ENCODE measurements at regions not wholly inside any gene's neighbourhood (a gene's known extent, or its start where the extent isn't known, plus 50 kb on each side); places are given as distances from the start of the nearest gene placed in this dataset.

DNA sequence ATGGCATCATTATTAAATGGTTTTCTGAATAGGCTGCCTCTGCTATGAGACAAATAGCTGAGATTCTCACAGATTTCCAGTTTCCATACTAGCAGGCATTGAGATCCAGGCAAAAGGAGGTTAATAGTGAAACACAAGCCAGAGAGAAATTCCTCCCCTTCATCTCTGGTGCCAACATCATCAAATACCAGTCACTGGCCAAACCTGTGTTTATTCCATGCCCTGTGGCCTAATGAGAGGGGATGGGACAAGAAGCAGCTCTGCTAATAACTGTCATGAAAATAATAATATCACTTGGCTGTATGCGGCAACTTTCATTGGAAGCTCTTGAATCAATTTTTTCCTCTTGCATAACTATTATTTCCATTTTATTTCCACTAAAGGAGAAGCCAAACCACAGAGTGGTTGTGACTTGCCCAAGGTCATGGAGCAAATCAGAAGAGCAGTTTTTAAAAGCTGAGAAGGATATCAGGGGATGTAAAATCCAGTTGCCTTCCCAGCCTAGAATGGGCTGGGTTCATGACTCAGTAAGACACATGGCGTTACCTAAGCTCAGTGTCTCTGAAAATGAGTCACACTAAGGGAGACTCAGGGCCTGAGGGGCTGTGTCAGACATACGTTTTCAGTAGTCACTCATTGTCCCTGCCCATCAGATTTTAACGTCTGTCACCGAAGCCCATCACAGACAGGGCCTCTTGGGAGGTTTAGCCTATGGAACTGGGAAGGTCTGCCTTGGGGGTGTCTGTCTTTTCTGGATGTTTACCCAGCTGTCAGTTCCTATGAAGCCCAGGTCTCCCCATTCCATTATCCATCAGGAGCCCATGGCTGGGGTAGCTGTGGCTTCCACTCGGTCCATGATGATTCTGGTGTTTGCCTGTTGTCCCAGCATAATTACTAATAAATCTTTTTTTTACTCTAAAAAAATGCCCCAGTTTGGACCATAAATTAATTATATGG, 208.8 kb upstream of the EEA1 start:
- TF ChIP-seq, protein P1, sequence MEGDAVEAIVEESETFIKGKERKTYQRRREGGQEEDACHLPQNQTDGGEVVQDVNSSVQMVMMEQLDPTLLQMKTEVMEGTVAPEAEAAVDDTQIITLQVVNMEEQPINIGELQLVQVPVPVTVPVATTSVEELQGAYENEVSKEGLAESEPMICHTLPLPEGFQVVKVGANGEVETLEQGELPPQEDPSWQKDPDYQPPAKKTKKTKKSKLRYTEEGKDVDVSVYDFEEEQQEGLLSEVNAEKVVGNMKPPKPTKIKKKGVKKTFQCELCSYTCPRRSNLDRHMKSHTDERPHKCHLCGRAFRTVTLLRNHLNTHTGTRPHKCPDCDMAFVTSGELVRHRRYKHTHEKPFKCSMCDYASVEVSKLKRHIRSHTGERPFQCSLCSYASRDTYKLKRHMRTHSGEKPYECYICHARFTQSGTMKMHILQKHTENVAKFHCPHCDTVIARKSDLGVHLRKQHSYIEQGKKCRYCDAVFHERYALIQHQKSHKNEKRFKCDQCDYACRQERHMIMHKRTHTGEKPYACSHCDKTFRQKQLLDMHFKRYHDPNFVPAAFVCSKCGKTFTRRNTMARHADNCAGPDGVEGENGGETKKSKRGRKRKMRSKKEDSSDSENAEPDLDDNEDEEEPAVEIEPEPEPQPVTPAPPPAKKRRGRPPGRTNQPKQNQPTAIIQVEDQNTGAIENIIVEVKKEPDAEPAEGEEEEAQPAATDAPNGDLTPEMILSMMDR (IDR thresholded peaks at IDR 0.05; ENCODE audit: borderline replicate concordance, control extremely low read depth, extremely low read depth, insufficient read depth, missing control alignments), result no peak
- DNase-seq (ENCODE audit: low spot score), result peak; percentile 27
- in situ Hi-C loops (cut with MboI; ENCODE audit: low sequenced_read_pairs, unreplicated experiment), result loop anchor here (25.0 kb wide), 1 partner anchor 249 kb away; the partner anchor contains the start of gene NUDT4

DNA sequence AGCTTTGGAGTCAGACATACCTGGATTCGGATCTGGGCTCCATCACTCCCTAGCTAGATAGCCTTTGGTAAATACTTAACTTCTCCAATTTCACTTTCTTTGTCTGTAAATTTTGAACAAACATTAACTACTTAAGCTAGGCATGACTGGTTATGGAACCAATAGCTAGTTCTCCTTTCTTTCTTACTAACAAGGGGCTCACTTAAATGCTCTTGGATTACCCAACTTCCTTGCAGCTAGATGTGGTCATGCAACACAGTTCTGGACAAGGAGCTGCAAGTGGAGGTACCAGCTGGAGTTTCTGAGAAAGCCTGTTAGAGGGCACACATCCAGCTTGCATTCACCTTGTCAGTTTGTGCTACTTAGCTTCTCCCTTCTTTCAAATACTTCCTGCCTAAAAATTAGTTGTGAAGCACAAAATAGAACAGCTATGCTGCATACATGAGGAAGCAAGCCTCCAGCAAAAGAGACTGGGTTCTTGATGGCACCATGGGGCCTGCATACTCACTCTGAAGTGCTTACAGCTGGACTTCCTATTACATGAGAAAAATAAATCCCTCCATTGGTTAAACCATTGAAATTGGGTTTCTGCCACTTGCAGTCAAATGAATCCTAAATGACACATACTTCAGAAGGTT, 210.1 kb upstream of the EEA1 start:
- DNase-seq (ENCODE audit: low spot score), result peak; percentile 52
- in situ Hi-C loops (cut with MboI; ENCODE audit: low sequenced_read_pairs, unreplicated experiment), result loop anchor here (25.0 kb wide), 1 partner anchor 248 kb away; the partner anchor contains the start of gene NUDT4

DNA sequence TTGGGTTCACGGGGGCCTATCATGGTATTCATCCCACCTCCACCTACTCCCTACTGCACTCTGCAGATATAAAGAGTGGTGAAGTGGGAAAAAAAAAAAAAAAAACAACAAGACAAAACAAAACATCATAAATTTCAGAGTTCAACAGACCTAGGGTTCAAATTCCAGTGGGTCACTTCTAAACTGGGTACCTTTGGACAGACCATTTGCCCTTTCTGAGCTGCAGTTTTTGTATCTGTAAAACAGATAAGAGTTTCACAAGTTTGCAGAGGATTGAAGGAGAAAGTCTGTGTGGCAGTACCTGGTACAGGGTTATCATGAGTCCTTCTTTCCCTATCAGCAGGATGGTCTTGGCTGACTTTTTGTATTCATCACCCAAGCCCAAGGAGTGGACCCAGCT, 211.2 kb upstream of the EEA1 start:
- in situ Hi-C loops (cut with MboI; ENCODE audit: low sequenced_read_pairs, unreplicated experiment), result loop anchor here (25.0 kb wide), 1 partner anchor 247 kb away; the partner anchor contains the start of gene NUDT4
- DNase-seq (ENCODE audit: low spot score), result no peak
- TF ChIP-seq, protein P1 (IDR thresholded peaks at IDR 0.05; ENCODE audit: borderline replicate concordance, control extremely low read depth, extremely low read depth, insufficient read depth, missing control alignments), result no peak

More for the DNA sequence above, 210.1 kb upstream of the EEA1 start:
- TF ChIP-seq, protein P1 (IDR thresholded peaks at IDR 0.05; ENCODE audit: borderline replicate concordance, control extremely low read depth, extremely low read depth, insufficient read depth, missing control alignments), result no peak

DNA sequence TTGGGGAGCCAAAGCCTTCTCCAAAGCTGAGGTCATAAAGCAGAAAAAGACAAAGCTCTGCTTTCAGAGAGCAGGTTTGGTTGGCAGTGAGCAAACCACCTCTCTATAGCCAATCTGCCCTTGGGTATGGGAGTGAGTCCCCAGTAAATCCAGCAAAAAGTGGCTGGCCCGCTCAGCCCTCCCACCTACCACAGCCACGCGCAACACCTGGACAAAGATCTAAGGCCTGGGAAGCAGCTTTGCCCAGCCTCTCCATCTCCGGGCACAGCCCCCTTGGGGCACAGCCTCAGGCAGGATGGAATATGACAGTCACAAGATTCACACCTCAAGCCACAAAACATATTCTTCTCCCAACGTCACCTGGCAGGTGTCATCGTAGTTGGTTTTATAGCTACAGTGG, 211.7 kb upstream of the EEA1 start:
- in situ Hi-C loops (cut with MboI; ENCODE audit: low sequenced_read_pairs, unreplicated experiment), result loop anchor here (25.0 kb wide), 1 partner anchor 246 kb away; the partner anchor contains the start of gene NUDT4
- TF ChIP-seq, protein P1 (IDR thresholded peaks at IDR 0.05; ENCODE audit: borderline replicate concordance, control extremely low read depth, extremely low read depth, insufficient read depth, missing control alignments), result no peak
- DNase-seq (ENCODE audit: low spot score), result no peak

DNA sequence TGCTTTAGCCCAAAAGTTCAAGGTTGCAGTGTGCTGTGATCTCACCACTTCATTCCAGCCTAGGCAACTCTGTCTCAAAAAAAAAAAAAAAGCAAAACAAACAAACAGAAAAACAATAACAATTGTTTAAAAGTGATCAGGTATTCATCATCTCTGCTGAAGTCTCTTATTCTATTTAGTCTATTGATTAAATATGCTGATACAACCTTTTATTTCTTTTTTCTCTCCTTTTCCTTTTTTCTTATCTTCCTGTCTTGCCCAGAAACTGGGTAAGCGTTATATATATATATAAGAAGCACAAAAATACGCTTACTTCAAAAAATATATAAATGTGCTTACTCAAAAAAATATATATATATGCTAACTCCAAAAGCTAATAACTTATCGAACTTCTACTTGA, 213.8 kb upstream of the EEA1 start:
- TF ChIP-seq, protein P1 (IDR thresholded peaks at IDR 0.05; ENCODE audit: borderline replicate concordance, control extremely low read depth, extremely low read depth, insufficient read depth, missing control alignments), result no peak
- DNase-seq (ENCODE audit: low spot score), result no peak
- in situ Hi-C loops (cut with MboI; ENCODE audit: low sequenced_read_pairs, unreplicated experiment), result loop anchor here (25.0 kb wide), 1 partner anchor 244 kb away; the partner anchor contains the start of gene NUDT4

DNA sequence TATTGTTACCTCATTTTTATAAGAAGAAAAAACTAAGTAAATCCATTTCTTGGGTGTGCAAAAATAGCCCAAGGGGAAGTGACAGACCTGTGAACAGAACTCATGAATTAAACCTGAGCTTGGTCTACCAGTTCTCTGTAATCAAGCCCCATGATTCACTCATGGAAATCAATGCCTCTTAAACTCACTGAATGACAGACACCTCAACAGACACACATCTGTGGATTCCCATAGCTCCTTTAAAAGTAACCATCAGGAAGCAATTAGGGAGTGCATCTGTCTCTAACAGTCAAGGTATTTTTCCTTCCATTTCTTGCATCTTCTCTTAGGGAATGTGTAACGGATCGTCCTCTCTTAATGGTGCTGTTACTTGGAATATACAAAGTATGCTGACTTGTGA, 215.0 kb upstream of the EEA1 start:
- in situ Hi-C loops (cut with MboI; ENCODE audit: low sequenced_read_pairs, unreplicated experiment), result loop anchor here (25.0 kb wide), 1 partner anchor 243 kb away; the partner anchor contains the start of gene NUDT4
- TF ChIP-seq, protein P1 (IDR thresholded peaks at IDR 0.05; ENCODE audit: borderline replicate concordance, control extremely low read depth, extremely low read depth, insufficient read depth, missing control alignments), result no peak
- no peak for DNase-seq (ENCODE audit: low spot score)
